ENCODE measurements at regions not wholly inside any gene's neighbourhood (a gene's known extent, or its start where the extent isn't known, plus 50 kb on each side); places are given as distances from the start of the nearest gene placed in this dataset.

DNA sequence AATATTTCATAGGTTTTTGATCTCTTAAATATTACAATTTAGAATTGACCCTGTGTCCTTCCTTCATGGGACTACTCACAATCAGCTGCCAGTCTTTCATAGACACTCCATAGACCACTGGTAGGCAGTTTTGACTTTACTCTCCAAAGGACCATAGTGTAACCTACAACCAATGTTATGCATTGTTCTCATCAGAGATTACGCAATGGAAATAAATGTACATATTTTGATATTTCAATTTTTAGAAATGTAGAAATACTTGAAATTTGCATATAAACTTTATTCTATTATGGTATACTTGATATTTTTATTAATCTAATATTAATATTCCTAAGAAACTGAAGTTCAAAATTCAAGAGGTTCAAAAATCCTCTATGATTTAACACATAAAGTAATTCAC lies 446.4 kb upstream of the KCND2 start:
- TF ChIP-seq CTCF (conservative IDR thresholded peaks at IDR 0.05; ENCODE audit: low read length) (no peak), EZH2phosphoT487 (IDR thresholded peaks at IDR 0.05; ENCODE audit: borderline replicate concordance) (no peak)

Data from Loucy (cell line).